HL-60 (cell line): ENCODE measurements at regions not wholly inside any gene's neighbourhood (a gene's known extent, or its start where the extent isn't known, plus 50 kb on each side); places are given as distances from the start of the nearest gene placed in this dataset.

ENCODE experiments used
- DNase-seq, 2 experiments: peaks; one replicate each; pipeline ENCODE4 v3.0.0-alpha.2; 2010 to 2020; ENCODE audit warnings: low read depth in 1 of 2, low spot score in 1 of 2
- H3K27ac ChIP-seq: fragments of 250-450 bp; sonication (Bioruptor Pico); replicated peaks from 2 replicates; pipeline ENCODE4 v1.5.1; 2020; ENCODE audit warnings: mild to moderate bottlenecking, moderate library complexity
- H3K27me3 ChIP-seq: fragments of 250-450 bp; sonication (Bioruptor Pico); 2 replicates; pipeline ENCODE4 v1.5.1; 2021; ENCODE audit warnings: mild to moderate bottlenecking, moderate library complexity; ENCODE audit not compliant: insufficient read depth, poor library complexity, severe bottlenecking
- H3K4me3 ChIP-seq: replicated peaks from 2 replicates; pipeline ENCODE4 v1.5.1; 2011; ENCODE audit warnings: mild to moderate bottlenecking, control low read depth, low read length; ENCODE audit not compliant: insufficient read depth
- CTCF ChIP-seq: IDR thresholded peaks from one replicate; pipeline ENCODE4 v1.5.1; 2011; ENCODE audit warnings: low read length, control low read depth, inconsistent platforms; ENCODE audit not compliant: insufficient read depth
- GABPA ChIP-seq: IDR thresholded peaks from 2 replicates; pipeline ENCODE4 v1.6.1; 2012; ENCODE audit warnings: low read depth
- POLR2AphosphoS5 ChIP-seq: IDR thresholded peaks from 2 replicates; pipeline ENCODE4 v1.6.1; 2012; ENCODE audit warnings: low read depth
- REST ChIP-seq: IDR thresholded peaks from 2 replicates; pipeline ENCODE4 v1.6.1; 2012; ENCODE audit warnings: low read depth; ENCODE audit not compliant: insufficient replicate concordance
- SPI1 ChIP-seq: IDR thresholded peaks from 2 replicates; pipeline ENCODE4 v1.6.1; 2012; ENCODE audit warnings: low read depth, mild to moderate bottlenecking, borderline replicate concordance

- H3K27me3 ChIP-seq: no peaks in the 10 kb centered on the region
- DNase-seq: no peak
- H3K27ac ChIP-seq: no peak overlapping the region
- TF ChIP-seq GABPA (no peak), POLR2AphosphoS5 (no peak), CTCF (no peak), SPI1 (no peak), REST (no peak)
- no peak overlapping the region for H3K4me3 ChIP-seq
These were observed 313.8 kb downstream of the C16orf95 start for GRCh38 chr16:87003414-87003755.

- no peaks in the 10 kb centered on the region for H3K27me3 ChIP-seq
- no peak overlapping the region for H3K4me3 ChIP-seq
- TF ChIP-seq CTCF: no peak
- no peak for TF ChIP-seq REST
- TF ChIP-seq GABPA: no peak
- TF ChIP-seq POLR2AphosphoS5: no peak
- TF ChIP-seq SPI1: no peak
- DNase-seq: no peak
- H3K27ac ChIP-seq: no peak overlapping the region
These were observed 311.2 kb downstream of the C16orf95 start for GRCh38 chr16:87006021-87006420.

GRCh38 chr16:87006789-87007745, 310.1 kb downstream of the C16orf95 start:
- H3K4me3 ChIP-seq: no peak overlapping the region
- DNase-seq: no peak
- TF ChIP-seq SPI1 (no peak), CTCF (no peak), GABPA (no peak), REST (no peak)
- H3K27ac ChIP-seq: no peak overlapping the region
- H3K27me3 ChIP-seq: no peaks in the 10 kb centered on the region
